Amniotic epithelial cell (primary cell): ENCODE measurements at regions not wholly inside any gene's neighbourhood (a gene's known extent, or its start where the extent isn't known, plus 50 kb on each side); places are given as distances from the start of the nearest gene placed in this dataset.

Experiments used
- DNase-seq: peaks from one replicate; pipeline ENCODE4 v3.0.0-alpha.2; 2010; ENCODE audit warnings: low read depth

DNA sequence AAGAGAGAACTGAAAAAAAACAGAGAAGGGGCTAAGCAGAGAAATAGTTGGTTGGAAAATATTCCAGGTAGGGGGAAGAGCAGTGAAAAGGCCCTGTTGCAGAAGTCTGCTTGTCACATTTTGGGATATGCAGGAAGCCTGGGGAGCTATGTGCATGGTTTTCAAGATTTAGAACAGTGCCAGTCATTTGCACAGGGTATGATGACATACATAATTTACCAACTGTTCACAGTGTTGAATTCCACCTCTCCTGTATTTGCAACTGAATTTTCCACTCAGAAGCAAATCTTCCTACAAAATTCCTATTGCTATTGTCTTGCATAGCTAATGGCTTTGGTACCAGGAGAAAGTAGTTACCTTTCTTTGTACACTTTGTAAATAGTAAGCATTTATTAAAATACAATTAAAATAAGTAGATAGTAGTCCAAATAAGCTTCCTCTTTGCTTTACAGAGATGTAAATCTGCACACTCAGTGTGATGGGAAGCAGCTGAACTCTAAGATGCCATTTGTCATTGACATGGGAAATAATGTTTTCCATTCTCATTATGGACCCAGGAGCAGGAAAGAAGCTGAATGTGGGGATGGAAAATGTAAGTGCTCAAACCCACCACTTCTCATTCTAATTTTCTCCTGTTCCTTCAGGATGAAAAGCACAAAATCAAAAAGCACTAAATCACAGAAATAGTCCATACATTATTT lies 177.4 kb downstream of the BTG1 start:
- DNase-seq: no peak

DNA sequence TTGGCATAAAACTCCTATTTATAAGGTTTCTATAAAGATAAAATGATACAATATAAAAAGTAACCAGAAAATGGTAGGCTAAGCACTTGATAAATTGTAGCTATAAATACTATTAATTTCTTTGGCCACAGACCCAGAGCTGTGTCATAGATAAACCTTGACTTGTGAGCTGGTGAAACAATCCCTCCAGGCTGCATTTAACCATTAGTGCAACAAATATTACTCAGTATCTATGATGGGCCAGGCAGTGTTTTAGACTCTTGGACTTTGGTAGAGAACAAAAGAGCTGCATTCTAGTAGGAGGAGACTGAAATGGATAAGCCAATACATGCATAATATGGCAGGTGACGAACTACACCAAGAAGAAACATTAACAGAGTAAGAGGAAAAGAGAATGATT lies 178.1 kb downstream of the BTG1 start:
- no peak for DNase-seq

GRCh38 chr12:91965781-91966180 lies 179.9 kb downstream of the BTG1 start:
- DNase-seq: no peak

DNA sequence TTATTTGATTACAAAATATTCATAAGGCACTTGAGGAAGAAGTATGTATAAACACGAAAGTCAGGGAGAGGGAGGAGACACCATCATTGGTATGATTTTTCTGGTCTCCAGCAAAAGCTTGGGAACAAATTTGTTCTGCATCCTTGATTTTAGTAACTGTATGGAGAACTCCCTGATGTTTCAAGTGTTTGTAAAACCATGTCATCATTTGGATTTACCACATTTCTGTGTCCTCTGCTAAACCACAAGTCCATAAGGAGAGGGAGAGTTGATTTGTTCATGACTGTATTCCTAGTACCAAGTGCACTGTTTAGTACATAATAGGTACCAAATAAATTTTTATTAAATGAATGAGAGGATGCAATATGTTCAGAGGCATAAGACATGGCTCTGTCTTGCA lies 181.1 kb downstream of the BTG1 start:
- DNase-seq: peak; percentile 24

GRCh38 chr12:91959220-91959619 lies 186.4 kb downstream of the BTG1 start:
- DNase-seq: no peak

- peak; percentile 82 for DNase-seq
These were observed 186.8 kb downstream of the BTG1 start for GRCh38 chr12:91958816-91959215.

DNA sequence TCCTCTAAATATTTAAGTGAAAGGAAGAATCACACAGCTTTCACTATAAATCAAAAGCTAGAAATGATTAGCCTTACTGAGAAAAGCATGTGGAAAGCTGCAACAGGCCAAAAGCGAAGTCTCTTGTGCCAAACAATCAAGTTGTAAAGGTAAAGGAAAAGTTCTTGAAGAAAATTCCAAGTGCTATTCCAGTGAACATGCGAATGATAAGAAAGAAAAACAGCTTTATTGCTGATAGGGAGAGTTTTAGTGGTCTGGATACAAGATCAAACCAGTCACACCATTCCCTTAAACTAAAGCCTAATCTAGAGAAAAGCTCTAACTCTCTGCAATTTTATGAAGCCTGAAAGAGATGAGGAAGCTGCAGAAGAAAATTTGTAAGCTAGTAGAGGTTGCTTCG lies 190.9 kb downstream of the BTG1 start:
- no peak for DNase-seq

DNA sequence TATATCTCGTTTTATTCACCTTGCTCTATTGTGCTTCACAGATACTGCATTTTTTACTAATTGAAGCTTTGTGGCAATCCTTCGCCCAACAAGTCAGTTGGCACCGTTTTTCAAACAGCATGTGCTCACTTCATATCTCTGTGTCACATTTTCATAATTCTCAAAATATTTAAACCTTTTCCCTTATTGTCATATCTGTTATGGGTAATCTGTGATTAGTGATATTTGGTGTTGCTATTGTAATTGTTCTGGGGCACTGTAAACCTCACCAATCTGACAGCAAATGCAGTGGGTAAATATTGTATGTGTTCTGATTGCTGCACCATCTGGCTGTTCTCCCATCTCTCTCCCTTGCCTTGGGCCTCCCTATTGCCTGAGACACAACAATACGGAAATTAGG lies 191.3 kb downstream of the BTG1 start:
- DNase-seq: no peak

DNA sequence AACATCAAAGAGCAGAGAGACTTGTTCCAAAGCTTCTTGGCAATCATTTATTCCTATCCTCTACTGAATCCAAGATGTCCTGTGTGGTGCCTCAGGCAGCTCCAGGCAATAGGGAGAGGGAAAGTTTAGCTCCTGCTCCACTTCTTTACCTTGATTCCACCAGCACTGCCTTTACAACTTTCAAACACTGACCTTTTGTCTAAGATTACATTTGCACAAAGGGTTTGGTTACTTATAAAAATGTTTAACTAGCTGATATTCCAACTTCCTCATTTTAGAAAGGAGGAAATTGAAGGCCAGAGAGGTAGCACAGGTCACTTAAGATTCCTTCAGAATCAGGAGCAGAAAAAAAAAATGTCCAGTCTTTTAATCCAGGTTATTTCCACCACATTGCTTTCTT lies 192.7 kb downstream of the BTG1 start:
- no peak for DNase-seq

DNA sequence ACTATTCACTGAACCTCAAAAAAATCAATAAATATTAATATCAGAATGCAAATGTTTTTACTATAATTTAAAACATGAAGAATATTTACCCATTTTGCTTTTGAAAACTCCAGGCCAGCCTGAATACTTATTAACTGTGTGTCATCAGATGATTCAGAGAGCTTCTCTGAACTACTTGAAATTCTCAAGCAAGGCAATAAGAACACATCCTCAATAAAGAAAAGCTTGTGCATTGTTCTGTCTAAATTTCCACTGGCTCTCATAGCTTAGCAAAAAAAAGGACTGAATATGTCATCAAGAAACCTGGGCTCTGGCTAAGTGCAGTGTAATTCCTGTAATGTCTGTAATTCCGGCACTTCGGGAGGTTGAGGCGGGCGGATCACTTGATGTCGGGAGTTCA lies 194.1 kb downstream of the BTG1 start:
- no peak for DNase-seq

- DNase-seq: peak; percentile 11
These were observed 197.1 kb downstream of the BTG1 start for GRCh38 chr12:91948504-91948903.

GRCh38 chr12:91947459-91947858 lies 198.2 kb downstream of the BTG1 start:
- no peak for DNase-seq

DNA sequence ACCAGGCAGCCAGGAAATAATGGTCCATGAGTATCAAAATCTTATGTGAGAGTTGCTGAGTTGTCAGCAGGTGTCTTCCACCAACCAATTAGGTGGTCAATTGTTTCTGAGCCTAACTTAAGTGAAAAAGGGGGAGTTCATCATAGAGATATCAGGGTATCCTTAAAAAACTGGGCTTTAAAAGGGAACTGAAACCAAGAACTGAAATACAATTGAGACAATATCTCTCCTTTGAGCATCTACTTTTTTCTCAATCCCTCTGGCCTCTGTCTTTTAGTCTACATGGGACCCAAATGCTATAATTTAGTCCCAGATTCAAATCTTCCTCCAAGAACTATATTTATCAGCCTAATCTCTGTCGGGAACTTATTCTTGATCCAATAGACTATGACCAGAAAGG lies 201.0 kb downstream of the BTG1 start:
- DNase-seq: no peak

DNA sequence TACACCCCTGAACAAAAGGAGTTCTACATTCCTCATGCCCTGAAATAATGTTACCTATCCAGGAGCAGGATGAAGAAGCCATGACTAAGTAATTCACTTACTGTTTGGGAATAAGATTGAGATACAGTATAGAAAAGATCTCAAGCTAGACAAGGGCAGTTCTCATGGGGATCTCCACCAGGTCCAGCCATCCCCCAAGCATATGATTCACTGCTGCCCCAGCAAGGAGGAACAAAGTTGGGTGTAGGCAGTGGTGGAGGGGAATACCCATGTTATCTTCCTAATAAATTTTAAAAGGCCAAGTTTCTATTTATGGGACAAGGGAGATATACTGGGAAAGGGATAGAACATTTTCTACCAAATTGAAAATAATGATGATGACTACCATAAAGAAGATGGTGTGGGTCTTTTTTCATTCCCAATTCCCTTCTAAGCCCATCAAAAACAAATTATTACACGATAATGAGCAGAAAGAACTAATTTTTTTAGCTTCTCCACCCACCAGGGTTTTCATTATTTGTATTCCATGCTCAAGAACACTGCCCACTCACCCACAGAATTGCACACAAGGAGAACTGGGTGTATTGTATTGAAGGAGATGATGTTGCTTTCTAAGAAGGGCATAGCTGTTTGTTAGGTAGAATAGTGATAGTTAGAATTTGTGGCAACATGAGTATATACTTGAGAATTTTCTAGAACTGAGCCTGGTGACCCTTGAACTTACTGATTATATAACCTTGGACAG lies 204.6 kb downstream of the BTG1 start:
- peak; percentile 38 for DNase-seq

- DNase-seq: no peak
These were observed 205.3 kb downstream of the BTG1 start for GRCh38 chr12:91940322-91940721.

DNA sequence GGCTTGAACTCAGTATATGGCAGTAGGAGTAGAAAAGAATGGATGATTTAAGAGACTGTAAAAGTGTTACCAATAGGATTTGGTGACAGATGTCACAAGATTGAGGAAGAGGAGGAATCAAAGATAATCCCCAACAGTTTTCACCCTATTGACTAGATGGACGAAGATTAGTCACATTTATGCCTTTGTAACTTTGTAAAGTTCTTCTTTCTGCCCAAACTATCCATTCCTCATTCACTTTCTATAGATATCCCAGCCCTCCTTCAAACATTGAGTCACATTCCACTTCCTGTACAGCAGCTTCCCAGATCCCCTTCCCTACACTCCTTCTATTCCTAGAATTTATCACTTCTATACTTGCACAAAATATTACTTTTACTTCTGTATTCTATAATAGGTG lies 207.9 kb downstream of the BTG1 start:
- no peak for DNase-seq

DNA sequence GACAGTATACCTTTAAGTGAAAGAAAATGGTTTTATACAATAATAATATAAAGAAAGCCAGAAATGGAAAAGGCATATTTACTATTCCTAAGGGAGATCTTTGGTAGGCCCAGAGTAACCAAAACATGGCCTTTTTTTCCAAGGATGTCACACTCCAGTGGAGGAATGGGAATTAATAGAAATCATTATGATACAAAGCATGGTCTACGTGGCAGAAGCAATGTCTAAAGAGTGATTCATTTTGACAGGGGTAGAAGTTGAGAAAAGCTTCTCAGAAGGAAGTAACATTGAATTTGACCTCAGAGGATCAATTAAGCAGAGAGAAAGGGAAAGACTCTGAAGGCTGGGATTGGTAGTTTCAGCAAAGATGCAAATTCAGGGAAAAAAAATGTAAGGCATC lies 208.6 kb downstream of the BTG1 start:
- no peak for DNase-seq

GRCh38 chr12:91935296-91935695 lies 210.3 kb downstream of the BTG1 start:
- no peak for DNase-seq

GRCh38 chr12:91931111-91931510 lies 214.5 kb downstream of the BTG1 start:
- DNase-seq: no peak

GRCh38 chr12:91928501-91928900 lies 217.1 kb downstream of the BTG1 start:
- DNase-seq: no peak

- peak; percentile 88 for DNase-seq
These were observed 218.8 kb downstream of the BTG1 start for GRCh38 chr12:91926848-91927247.

DNA sequence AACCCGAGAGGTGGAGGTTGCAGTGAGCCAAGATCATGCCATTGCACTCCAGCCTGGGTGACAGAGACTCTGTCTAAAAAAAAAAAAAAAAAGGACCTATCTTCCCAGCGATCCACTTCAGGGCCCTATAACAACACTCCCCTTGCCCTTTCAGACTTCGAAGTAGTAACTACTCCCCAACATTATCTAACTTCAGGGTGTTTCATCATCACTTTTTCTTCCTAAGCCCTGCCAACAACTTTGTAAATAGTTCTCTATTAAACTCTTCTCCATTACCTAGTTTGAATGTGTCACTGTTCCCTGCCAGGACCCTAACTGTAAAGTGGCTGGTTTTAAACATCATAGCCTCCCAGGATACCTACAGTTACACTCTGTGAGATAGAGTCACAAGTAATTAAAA lies 220.8 kb downstream of the BTG1 start:
- DNase-seq: peak; percentile 22

GRCh38 chr12:91923864-91924263 lies 221.8 kb downstream of the BTG1 start:
- no peak for DNase-seq

DNA sequence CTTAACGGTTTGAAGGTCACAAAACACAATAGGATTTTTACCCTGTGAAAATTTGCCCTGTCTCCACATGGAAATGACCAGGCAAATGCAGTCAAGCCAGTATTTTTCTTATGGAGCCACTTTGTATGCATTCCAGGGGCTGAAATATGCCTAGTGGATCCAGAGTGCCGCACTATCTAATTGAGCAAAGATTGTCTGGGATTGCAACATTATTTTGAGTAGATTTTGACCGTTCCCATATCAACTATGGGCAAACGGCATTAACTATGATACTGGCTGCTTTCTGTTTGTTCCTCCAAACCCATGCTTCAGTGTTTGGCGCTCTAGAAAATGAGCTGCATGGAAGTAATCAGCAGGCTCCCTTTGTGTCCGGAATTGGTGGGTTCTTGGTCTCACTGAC lies 223.0 kb downstream of the BTG1 start:
- peak; percentile 59 for DNase-seq
